ENCODE measurements at regions not wholly inside any gene's neighbourhood (a gene's known extent, or its start where the extent isn't known, plus 50 kb on each side); places are given as distances from the start of the nearest gene placed in this dataset.

GRCh38 chr9:94504358-94504757 lies 50.5 kb upstream of the PCAT7 start:
- Histone ChIP-seq H3K79me2 (ENCODE audit: insufficient read depth, low read length) (no peaks in the 10 kb centered on the region), H3K4me3 (ENCODE audit: insufficient read depth, low read depth, low read length) (no peak overlapping the region), H3K27me3 (ENCODE audit: insufficient read depth, low read length) (no peaks in the 10 kb centered on the region), H3K4me2 (ENCODE audit: low read length) (no peak overlapping the region), H2AFZ (ENCODE audit: low read depth, low read length) (no peak overlapping the region), H3K9me3 (ENCODE audit: insufficient read depth, low read depth, low read length) (no peaks in the 10 kb centered on the region), H3K36me3 (ENCODE audit: insufficient read depth, low read length) (no peaks in the 10 kb centered on the region), H3K27ac (ENCODE audit: low read depth, low read length) (no peak overlapping the region), H3K9ac (ENCODE audit: low read length) (no peak overlapping the region), H3K4me1 (ENCODE audit: insufficient read depth, low read length) (no peaks in the 10 kb centered on the region), H4K20me1 (ENCODE audit: insufficient read depth, low read length) (no peaks in the 10 kb centered on the region)
- no peaks in the 10 kb centered on the region for H3K36me3 Mint-ChIP-seq (ENCODE audit: low read depth, unreplicated experiment)
- H3K27me3 Mint-ChIP-seq (ENCODE audit: low read depth, unreplicated experiment): no peaks in the 10 kb centered on the region
- FAIRE-seq (no peak), DNase-seq (ENCODE audit: low read depth) (no peak)
- H3K4me1 Mint-ChIP-seq (ENCODE audit: low read depth, unreplicated experiment): no peaks in the 10 kb centered on the region
- TF ChIP-seq CTCF (IDR thresholded peaks at IDR 0.05; ENCODE audit: insufficient read depth, low read depth, low read length) (no peak), EZH2 (IDR thresholded peaks at IDR 0.05; ENCODE audit: insufficient read depth, low read length) (no peak)
- H3K27ac Mint-ChIP-seq (ENCODE audit: unreplicated experiment): no peak overlapping the region
- H3K9me3 Mint-ChIP-seq (ENCODE audit: unreplicated experiment): peaks cover 2% of the 10 kb centered on the region
- H3K4me3 Mint-ChIP-seq (ENCODE audit: unreplicated experiment): no peak overlapping the region

All from astrocyte (in vitro differentiated cells and primary cell).